ENCODE measurements at regions not wholly inside any gene's neighbourhood (a gene's known extent, or its start where the extent isn't known, plus 50 kb on each side); places are given as distances from the start of the nearest gene placed in this dataset.

GRCh38 chr6:145374570-145374969 lies 360.8 kb downstream of the EPM2A start:
- H3K4me3 ChIP-seq (ENCODE audit: low read depth, low read length), result no peak overlapping the region
- TF ChIP-seq, protein P1, sequence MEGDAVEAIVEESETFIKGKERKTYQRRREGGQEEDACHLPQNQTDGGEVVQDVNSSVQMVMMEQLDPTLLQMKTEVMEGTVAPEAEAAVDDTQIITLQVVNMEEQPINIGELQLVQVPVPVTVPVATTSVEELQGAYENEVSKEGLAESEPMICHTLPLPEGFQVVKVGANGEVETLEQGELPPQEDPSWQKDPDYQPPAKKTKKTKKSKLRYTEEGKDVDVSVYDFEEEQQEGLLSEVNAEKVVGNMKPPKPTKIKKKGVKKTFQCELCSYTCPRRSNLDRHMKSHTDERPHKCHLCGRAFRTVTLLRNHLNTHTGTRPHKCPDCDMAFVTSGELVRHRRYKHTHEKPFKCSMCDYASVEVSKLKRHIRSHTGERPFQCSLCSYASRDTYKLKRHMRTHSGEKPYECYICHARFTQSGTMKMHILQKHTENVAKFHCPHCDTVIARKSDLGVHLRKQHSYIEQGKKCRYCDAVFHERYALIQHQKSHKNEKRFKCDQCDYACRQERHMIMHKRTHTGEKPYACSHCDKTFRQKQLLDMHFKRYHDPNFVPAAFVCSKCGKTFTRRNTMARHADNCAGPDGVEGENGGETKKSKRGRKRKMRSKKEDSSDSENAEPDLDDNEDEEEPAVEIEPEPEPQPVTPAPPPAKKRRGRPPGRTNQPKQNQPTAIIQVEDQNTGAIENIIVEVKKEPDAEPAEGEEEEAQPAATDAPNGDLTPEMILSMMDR (IDR thresholded peaks at IDR 0.05; ENCODE audit: insufficient read depth, low read depth, low read length), result no peak
- no peak for DNase-seq (ENCODE audit: low read depth)

- H3K4me3 ChIP-seq (ENCODE audit: low read depth, low read length), result no peak overlapping the region
- DNase-seq (ENCODE audit: low read depth), result no peak
- TF ChIP-seq, protein P1 (IDR thresholded peaks at IDR 0.05; ENCODE audit: insufficient read depth, low read depth, low read length), result no peak
These were observed 359.8 kb downstream of the EPM2A start for GRCh38 chr6:145375502-145375901.

DNA sequence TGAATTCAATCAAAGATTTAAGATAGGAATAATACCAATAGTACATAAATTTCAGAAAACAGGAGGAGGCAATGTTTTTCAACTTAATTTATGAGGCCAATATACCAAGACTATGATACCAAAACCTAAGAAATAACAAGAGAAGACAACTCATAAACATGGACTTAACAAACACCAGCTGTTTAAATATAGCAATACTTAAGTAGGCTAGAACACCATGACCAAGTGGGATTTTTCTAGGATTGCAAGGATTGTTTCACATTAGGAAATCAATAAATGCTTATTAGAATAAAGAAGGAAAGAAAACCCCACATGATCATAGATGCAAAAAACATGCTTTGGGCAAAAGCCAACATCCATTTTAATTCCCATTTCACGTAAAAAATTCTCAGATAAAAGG lies 355.1 kb downstream of the EPM2A start:
- no peak overlapping the region for H3K4me3 ChIP-seq (ENCODE audit: low read depth, low read length)
- peak; percentile 9 for DNase-seq (ENCODE audit: low read depth)
- TF ChIP-seq, protein P1 (IDR thresholded peaks at IDR 0.05; ENCODE audit: insufficient read depth, low read depth, low read length), result no peak

DNA sequence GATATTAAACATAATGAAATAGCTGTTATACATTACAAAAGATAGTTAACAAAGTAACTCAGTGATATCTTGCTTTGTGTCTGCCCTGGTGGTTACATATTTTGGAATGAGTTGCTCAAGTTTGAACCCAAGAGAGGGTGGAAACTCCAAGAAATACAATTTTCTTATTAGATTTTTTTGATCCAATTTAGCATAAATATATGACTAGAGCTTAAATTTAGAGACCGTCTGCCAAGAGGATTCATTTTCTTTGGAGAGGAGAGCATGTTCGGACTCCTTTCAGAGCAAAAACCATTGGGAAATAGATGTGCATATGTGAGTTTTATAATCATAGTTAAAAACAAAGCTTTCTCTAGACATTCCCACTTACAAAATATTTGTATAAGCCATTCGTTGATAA lies 353.4 kb downstream of the EPM2A start:
- no peak overlapping the region for H3K4me3 ChIP-seq (ENCODE audit: low read depth, low read length)
- no peak for DNase-seq (ENCODE audit: low read depth)
- TF ChIP-seq, protein P1 (IDR thresholded peaks at IDR 0.05; ENCODE audit: insufficient read depth, low read depth, low read length), result no peak

DNA sequence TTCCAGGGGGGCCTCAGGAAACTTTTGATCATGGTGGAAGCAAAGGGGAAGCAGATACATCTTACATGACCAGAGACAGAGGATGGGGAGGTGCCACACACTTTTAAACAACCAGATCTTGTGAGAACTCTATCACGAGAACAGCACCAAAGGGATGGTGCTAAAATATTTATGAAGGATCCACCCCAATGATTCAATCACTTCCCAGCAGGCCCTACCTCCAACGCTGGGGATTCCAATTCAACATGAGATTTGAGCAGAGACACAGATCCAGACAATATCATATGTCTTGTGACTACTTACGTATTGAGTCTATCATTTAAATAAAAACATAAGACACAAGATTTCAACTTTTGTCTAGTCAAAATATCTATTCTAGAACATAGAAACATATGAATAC lies 351.9 kb downstream of the EPM2A start:
- no peak for DNase-seq (ENCODE audit: low read depth)
- H3K4me3 ChIP-seq (ENCODE audit: low read depth, low read length), result no peak overlapping the region

GRCh38 chr6:145384503-145384902 lies 350.8 kb downstream of the EPM2A start:
- no peak for DNase-seq (ENCODE audit: low read depth)
- TF ChIP-seq, protein P1 (IDR thresholded peaks at IDR 0.05; ENCODE audit: insufficient read depth, low read depth, low read length), result no peak
- no peak overlapping the region for H3K4me3 ChIP-seq (ENCODE audit: low read depth, low read length)

More for the DNA sequence above, 351.9 kb downstream of the EPM2A start:
- TF ChIP-seq, protein P1 (IDR thresholded peaks at IDR 0.05; ENCODE audit: insufficient read depth, low read depth, low read length), result no peak

DNA sequence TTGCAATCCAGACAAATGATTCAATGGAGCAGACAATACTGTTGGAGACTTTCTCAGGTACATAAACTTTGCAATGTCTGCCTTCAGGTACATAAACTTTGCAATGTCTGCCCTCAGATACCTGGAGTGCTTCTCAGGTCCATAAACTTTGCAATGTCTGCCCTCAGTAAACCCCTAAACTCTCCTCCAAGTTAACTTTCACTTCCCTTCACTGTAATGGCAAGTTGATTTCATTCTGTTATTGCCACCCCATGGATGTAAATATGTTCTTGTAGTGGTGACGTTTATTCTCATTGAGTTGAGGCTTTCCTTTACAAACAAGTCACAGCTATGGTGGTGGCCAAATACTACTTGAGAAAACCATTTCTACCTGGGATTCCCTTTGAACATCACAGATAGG lies 338.8 kb downstream of the EPM2A start:
- no peak for DNase-seq (ENCODE audit: low read depth)
- TF ChIP-seq, protein P1 (IDR thresholded peaks at IDR 0.05; ENCODE audit: insufficient read depth, low read depth, low read length), result no peak
- no peak overlapping the region for H3K4me3 ChIP-seq (ENCODE audit: low read depth, low read length)

Measured in fibroblast of villous mesenchyme (primary cell).